Activated T-cell treated with anti-CD3 and anti-CD28 coated beads for 24 hours (primary cell): ENCODE measurements at regions not wholly inside any gene's neighbourhood (a gene's known extent, or its start where the extent isn't known, plus 50 kb on each side); places are given as distances from the start of the nearest gene placed in this dataset.
"Not testable (repeated sequence)": the region's sequence is repeated elsewhere in the genome, so short reads cannot be mapped to it uniquely, and the experiment has no call there.

Experiments
- DNase-seq: peaks from one replicate; pipeline ENCODE4 v3.0.0-alpha.2; 2020; ENCODE audit warnings: low read depth

DNA sequence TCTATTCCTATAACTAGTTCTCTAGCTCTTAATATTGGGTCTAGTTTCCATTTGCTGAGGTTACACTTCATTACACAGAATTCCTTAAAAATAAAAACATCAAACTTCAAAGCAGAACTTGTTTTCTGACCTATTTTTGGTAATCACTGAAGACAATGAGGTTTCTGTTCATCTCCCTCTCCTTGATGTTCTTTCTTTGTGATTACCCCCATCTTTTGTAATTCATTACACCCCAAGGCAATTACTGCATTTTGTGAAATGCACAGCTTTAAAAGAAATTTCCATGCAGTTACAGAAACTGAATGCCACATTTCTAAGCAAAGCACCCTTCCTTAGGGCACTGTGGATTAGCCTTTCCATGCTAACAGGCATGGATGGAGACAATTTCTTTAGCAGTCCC is 363.2 kb upstream of the RND3 start:
- no peak for DNase-seq

DNA sequence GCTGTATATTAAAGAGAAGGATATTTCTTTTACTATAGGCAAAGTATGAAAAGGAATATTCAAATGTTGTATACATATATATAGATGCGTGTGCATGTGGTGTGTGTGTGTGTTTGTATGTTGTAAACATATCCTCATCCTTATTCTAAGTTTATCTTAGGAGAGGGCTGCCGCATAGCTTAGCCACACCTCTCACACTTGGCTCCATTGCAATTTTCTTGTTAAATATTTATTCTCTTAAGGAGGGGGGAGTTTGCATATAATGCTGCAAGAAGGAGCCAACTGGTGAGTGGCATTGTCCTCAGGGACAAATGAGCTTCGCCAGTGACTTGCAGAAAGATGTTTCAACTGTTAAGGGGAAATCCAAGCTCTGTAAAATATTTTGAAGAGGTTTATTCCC is 360.1 kb upstream of the RND3 start:
- no peak for DNase-seq

DNA sequence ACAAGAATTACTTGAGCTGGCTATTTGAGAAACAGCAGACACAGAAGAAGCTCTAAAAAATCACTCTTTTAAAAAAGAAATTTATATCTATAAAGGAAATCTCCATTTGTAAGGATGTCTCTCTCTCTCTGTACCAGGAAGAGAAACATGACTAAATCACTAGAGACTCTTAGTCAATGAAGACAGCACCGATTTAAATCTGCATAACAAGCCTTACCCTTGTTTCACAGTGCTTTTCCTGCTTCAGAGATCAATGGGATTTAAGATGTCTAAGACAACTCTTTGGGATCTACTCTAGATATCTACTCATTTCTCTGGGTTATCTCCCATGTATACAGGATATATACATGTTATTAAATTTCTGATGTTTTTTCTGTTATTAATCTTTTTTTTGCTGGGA is 359.2 kb upstream of the RND3 start:
- DNase-seq, result no peak

- DNase-seq, result no peak
Observed at GRCh38 chr2:150832686-150833085, 345.2 kb upstream of the RND3 start.

GRCh38 chr2:150824118-150824517 is 336.7 kb upstream of the RND3 start:
- no peak for DNase-seq

DNA sequence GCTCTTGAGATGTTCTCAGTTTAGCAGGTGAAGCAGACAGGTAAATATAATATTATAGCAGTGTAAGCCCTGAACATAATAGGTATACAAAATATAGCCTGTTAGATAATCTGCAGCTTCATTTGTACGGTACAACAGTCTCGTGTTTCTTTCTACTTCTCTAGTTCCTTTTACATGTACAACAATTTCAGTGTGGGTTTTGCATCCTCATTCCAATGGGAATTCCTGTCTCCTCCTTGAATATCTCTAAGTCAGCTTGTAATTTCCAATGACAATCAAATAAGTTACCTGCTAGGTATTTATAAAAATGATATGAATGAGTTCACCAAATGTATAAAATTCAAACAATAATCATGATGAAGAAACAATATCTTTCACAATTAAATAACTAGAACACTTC is 330.0 kb upstream of the RND3 start:
- no peak for DNase-seq

DNA sequence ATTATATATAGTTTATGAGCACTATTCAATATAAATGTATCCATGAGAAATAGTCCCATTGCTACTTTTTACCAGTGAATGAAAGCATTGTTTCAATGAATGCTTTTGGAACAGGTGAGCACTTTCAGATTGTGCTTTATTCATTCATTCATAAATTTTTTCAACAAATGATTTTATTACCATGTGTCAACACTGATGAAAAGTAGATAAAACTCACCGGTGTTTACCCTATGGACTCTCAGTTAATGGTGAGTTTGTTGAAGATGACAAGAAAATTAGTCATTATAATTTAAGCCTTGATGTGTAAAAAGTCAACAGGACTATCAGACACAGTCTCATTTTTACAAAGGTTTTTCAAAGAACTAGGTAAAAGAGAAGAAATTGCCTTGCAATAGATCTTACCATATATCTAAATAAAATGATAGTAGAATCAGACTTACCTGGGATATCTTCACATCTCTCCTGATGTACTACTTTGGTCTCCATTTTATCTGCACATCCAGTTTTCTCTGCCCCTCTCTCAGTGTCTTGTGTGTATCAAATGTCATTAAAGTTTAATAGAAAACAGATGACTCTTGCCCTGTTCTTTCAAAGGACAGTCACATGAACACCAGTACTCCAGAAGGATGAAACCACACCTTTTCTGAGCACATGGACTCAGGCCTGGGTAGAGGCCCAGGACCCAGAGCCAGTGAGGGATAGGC is 325.3 kb upstream of the RND3 start:
- DNase-seq, result no peak

- no peak for DNase-seq
Observed at GRCh38 chr2:150812066-150812465, 324.6 kb upstream of the RND3 start.

GRCh38 chr2:150811259-150811855 is 323.9 kb upstream of the RND3 start:
- DNase-seq, result no peak

DNA sequence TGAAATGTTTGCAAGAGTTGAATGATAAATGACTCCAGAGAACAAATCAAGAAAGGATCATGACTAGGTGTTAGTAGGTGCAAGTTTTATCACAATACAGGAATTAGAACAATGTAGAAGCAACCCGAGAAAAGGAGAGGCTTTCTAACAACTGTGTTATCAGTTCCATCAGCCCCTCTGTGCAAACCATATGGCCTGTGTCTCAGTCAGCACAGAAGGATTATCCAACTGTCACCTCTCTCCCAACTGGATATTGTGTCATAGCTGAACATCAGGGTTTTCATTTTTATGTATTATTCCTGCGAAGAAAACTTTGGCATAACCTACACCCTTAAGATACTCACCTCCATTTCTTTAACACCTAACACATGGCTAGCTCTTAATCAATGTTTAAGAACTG is 321.6 kb upstream of the RND3 start:
- no peak for DNase-seq

DNA sequence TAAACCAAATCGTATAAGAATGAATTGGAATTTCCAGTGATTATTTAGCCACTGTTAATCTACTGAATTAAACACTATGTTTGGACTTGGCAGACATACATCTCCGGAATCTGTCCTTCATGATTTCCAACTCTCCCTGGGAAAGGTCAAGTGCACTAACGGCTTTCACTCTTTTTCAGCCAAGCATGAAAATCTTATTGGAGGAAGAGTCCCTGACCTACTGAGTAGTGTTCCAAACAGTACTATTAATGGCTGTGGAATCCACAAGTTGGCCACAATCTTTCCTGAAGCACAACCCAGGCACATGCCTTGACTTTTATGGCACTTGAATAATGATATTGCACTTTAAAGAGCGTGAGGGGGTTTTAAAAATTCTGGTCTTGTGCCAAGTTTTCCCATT is 318.9 kb upstream of the RND3 start:
- DNase-seq, result no peak

- DNase-seq, result no peak
Observed at GRCh38 chr2:150803689-150804398, 316.4 kb upstream of the RND3 start.

DNA sequence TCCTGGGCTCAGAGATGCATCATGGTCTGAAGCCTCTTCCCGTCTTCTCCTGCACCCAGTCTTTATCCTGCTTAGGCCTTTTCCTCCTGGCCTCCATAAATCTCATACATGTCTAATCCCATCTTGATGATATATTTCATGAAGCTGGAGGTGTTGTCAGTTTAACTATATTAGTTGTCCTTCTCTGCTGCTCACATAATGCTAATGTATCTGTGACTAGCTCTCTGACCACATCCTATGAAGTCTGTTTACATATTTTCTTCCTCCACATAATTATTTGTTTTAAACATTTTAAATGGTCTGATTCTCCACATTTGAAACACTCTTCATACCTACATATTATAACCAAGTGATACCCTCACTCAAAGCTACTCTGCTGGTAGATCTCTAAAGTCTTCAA is 315.2 kb upstream of the RND3 start:
- no peak for DNase-seq

DNA sequence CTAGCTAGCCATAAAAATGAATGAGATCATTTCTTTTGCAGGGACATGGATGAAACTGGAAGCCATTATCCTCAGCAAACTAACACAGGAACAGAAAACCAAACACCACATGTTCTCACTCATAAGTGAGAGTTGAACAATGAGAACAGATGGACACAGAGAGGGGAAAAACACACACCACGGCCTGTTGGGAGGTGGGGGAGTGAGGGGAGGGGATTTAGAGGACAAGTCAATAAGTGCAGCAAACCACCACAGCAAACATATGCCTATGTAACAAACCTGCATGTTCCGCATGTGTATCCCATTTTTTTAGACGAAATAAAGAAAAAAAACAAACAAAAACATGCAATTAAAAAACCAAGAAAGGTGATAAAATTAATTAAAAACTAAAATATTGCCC is 308.8 kb upstream of the RND3 start:
- DNase-seq, result not testable (repeated sequence)

DNA sequence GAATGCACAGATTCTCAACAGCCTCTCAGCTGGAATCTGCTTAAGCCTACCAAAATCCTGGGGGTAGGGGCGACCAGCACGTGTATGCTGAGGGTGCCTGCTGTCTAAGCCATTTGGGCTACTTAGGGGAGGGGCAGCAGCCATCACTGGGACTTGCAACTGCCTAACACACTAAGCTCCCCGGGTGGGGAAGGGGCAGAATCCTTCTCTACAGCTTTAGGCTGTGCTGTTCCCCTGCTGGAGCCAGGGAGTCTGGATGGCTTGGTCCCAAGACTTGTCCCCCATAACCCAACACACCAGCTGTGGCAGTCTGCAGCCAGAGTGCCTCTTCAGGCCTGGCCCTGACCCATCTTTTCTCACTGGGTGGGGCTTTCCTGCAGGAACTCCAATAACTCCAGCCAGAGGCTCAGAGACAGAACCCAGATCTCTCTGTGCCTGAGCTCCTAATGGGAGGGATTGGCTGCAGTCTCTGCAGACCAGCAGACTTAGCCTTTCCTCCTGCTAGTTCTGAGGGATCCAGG is 305.4 kb upstream of the RND3 start:
- DNase-seq, result no peak

GRCh38 chr2:150791567-150791966 is 304.1 kb upstream of the RND3 start:
- no peak for DNase-seq

DNA sequence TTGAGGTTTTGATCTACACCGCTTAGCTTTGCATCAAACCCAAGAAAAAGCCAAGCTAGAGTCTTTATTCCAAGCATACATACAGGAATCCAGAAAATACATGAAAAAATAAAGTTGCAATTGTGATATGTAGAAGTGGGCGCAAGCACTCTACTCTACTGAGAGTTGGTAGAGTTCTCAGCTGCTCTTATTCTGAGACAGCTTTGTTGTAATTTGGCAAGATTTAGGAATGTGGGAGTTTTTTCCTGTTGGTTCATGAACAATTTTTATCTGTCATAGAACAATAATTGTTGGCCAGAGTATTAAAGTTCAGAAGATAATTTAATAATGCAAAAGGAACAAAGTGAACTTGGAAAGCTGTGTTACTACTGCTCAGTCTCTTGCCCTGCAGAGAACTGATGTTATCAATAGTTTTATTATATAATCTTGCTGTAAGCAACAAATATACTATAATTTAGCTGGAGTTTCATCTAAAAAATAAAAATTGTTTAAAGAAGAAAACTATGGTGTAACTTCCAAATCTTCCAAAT is 302.0 kb upstream of the RND3 start:
- no peak for DNase-seq

GRCh38 chr2:150788426-150789140 is 301.1 kb upstream of the RND3 start:
- DNase-seq, result no peak

- no peak for DNase-seq
Observed at GRCh38 chr2:150787353-150788093, 300.1 kb upstream of the RND3 start.

- no peak for DNase-seq
Observed at GRCh38 chr2:150784389-150784788, 296.9 kb upstream of the RND3 start.

DNA sequence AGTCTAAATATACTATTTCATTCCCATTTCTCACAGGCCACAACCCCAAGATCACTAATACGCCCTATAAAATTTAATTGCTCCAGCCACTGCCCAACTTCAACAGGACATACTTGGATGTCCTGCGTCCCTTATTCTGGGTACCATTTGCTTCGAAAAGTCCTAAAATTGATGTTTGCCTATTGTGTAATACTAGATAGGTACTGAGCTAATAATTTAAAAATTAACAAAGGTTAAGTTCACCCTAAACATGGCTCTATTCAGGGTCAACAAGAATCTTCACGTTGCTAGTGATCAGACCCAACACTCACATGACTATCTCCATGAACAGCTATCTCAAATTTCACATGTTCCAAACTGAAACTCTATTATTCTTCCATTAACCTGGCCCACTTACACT is 296.4 kb upstream of the RND3 start:
- no peak for DNase-seq

GRCh38 chr2:150783015-150783414 is 295.5 kb upstream of the RND3 start:
- DNase-seq, result no peak
